ENCODE measurements at regions not wholly inside any gene's neighbourhood (a gene's known extent, or its start where the extent isn't known, plus 50 kb on each side); places are given as distances from the start of the nearest gene placed in this dataset.

DNA sequence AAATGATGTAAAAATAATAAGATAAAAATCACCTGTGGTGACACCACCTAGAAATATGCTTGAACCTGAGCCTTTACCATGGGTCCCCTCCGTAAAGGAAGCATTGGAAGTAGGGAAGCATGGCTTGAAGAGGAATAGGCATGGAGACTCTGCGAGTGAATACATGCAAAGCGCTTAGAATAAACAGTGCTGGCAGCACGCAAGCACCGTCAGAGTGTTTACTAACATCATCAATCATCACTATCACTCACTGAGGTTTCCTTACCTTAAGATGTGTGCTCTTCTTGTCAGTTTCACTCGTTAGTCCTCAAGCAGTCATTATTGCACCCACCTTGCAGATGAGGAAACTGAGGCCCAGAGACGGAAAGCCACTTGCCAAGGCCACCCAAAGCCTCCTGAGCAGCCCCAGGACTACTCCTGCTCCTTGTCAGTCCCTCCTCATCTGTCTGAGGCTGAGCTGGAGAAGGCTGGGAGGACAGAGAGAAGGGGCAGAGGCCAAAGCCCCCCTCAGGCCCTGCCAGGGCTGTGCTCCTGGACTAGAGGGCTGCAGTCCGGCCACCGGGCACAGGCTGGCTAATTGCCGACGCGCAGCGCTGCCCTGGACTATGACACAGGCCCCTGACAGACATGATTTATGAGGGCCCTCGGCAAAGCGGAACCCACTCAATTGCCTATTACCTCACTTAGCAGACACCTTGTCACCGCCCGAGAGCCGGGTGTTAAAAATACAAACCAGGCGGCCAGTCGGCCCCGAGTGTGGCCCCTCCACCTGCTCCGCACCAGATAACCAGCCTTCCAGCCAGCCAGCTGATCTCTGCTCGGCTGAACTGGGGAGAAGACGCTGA, 168.9 kb downstream of the MN1 start:
- Histone ChIP-seq H3K9me3 (ENCODE audit: control insufficient read depth, low read length) (no peaks in the 10 kb centered on the region), H3K27ac (ENCODE audit: low read depth, low read length, severe bottlenecking) (peak overlapping the region; percentile 5), H3K4me1 (ENCODE audit: control insufficient read depth, insufficient read depth, low read length, poor library complexity, severe bottlenecking) (no peaks in the 10 kb centered on the region), H3K36me3 (ENCODE audit: control insufficient read depth, insufficient read depth, low read length) (no peaks in the 10 kb centered on the region), H3K4me3 (ENCODE audit: extremely low read depth, insufficient read depth, low read length, poor library complexity, severe bottlenecking) (no peak overlapping the region)
- WGBS, 2 experiments (ENCODE audit: insufficient coverage in 2 of 2): 85 to 86% methylated on average over 22 to 24 of the region's 24 CpGs

DNA sequence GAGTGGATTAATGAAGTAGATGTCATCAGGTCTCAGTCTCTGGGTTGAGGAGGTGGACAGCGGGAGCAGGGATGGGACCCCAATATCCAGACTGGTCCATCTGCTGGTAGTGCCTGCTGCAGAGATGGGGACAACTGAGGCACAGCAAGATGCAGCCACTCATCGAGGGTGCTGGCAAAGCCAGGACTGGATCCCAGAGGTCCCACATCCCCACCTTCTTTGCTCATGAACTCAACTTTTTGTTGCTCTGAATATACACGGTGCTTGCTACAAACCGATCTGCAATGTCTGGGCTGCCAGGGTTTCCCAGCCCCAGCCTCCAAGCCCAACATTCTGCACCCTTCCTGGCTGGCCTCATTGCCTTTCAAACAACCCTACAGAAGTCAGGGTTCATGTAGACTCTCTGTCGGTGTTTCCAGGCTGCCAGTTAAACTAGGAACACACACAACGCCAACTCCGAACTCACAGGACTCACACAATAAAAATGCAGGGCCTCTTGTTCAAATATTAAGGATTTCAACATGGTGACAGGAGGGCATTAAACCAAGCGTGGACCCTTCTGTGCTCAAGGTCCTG, 168.2 kb downstream of the MN1 start:
- WGBS, 2 experiments (ENCODE audit: insufficient coverage in 2 of 2): 78 to 95% methylated on average over 6 to 7 of the region's 8 CpGs
- Histone ChIP-seq H3K9me3 (ENCODE audit: control insufficient read depth, low read length) (no peaks in the 10 kb centered on the region), H3K4me3 (ENCODE audit: extremely low read depth, insufficient read depth, low read length, poor library complexity, severe bottlenecking) (no peak overlapping the region), H3K27ac (ENCODE audit: low read depth, low read length, severe bottlenecking) (no peak overlapping the region), H3K4me1 (ENCODE audit: control insufficient read depth, insufficient read depth, low read length, poor library complexity, severe bottlenecking) (no peaks in the 10 kb centered on the region), H3K36me3 (ENCODE audit: control insufficient read depth, insufficient read depth, low read length) (no peaks in the 10 kb centered on the region)

- H3K27ac ChIP-seq (ENCODE audit: low read depth, low read length, severe bottlenecking): no peak overlapping the region
- no peaks in the 10 kb centered on the region for H3K4me1 ChIP-seq (ENCODE audit: control insufficient read depth, insufficient read depth, low read length, poor library complexity, severe bottlenecking)
- 88 to 93% methylated on average over 17 of the region's 17 CpGs for WGBS, 2 experiments (ENCODE audit: insufficient coverage in 2 of 2)
- no peaks in the 10 kb centered on the region for H3K9me3 ChIP-seq (ENCODE audit: control insufficient read depth, low read length)
- H3K36me3 ChIP-seq (ENCODE audit: control insufficient read depth, insufficient read depth, low read length): no peaks in the 10 kb centered on the region
- no peak overlapping the region for H3K4me3 ChIP-seq (ENCODE audit: extremely low read depth, insufficient read depth, low read length, poor library complexity, severe bottlenecking)
Observed at GRCh38 chr22:27634043-27634740, 167.4 kb downstream of the MN1 start.

- no CpG with 5 or more reads among the region's 2 CpGs for WGBS, 2 experiments (ENCODE audit: insufficient coverage in 2 of 2)
- H3K36me3 ChIP-seq (ENCODE audit: control insufficient read depth, insufficient read depth, low read length): no peaks in the 10 kb centered on the region
- no peaks in the 10 kb centered on the region for H3K9me3 ChIP-seq (ENCODE audit: control insufficient read depth, low read length)
- no peak overlapping the region for H3K4me3 ChIP-seq (ENCODE audit: extremely low read depth, insufficient read depth, low read length, poor library complexity, severe bottlenecking)
- H3K4me1 ChIP-seq (ENCODE audit: control insufficient read depth, insufficient read depth, low read length, poor library complexity, severe bottlenecking): no peaks in the 10 kb centered on the region
- no peak overlapping the region for H3K27ac ChIP-seq (ENCODE audit: low read depth, low read length, severe bottlenecking)
Observed at GRCh38 chr22:27635435-27635834, 166.1 kb downstream of the MN1 start.

DNA sequence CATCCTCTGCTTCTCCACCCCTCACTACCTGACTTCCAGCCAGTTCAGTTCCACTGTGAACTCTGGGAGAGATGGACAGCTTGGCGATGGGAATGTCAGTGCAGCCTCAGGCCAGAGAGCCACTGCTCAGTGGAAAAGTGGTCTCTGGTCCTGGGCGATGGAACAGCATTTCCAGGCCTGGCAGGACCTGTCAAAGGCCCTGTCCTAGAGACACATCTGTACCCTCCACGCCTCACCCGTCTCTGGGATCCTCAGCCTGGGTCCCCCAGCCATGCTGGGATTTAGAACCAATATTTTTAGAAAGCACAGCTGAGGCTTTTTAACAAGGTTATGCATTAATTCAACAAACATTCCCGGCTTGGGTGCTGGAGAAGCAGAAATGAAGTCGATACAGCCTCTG, 165.7 kb downstream of the MN1 start:
- Histone ChIP-seq H3K27ac (ENCODE audit: low read depth, low read length, severe bottlenecking) (no peak overlapping the region), H3K9me3 (ENCODE audit: control insufficient read depth, low read length) (no peaks in the 10 kb centered on the region), H3K4me1 (ENCODE audit: control insufficient read depth, insufficient read depth, low read length, poor library complexity, severe bottlenecking) (no peaks in the 10 kb centered on the region), H3K4me3 (ENCODE audit: extremely low read depth, insufficient read depth, low read length, poor library complexity, severe bottlenecking) (no peak overlapping the region), H3K36me3 (ENCODE audit: control insufficient read depth, insufficient read depth, low read length) (no peaks in the 10 kb centered on the region)
- 88 to 91% methylated on average over 6 of the region's 6 CpGs for WGBS, 2 experiments (ENCODE audit: insufficient coverage in 2 of 2)

- 75 to 79% methylated on average over 8 to 10 of the region's 10 CpGs for WGBS, 2 experiments (ENCODE audit: insufficient coverage in 2 of 2)
- no peaks in the 10 kb centered on the region for H3K4me1 ChIP-seq (ENCODE audit: control insufficient read depth, insufficient read depth, low read length, poor library complexity, severe bottlenecking)
Observed at GRCh38 chr22:27636716-27637508, 164.6 kb downstream of the MN1 start.

GRCh38 chr22:27637604-27638003, 164.0 kb downstream of the MN1 start:
- Histone ChIP-seq H3K4me1 (ENCODE audit: control insufficient read depth, insufficient read depth, low read length, poor library complexity, severe bottlenecking) (no peaks in the 10 kb centered on the region), H3K9me3 (ENCODE audit: control insufficient read depth, low read length) (no peaks in the 10 kb centered on the region), H3K27ac (ENCODE audit: low read depth, low read length, severe bottlenecking) (no peak overlapping the region), H3K36me3 (ENCODE audit: control insufficient read depth, insufficient read depth, low read length) (no peaks in the 10 kb centered on the region), H3K4me3 (ENCODE audit: extremely low read depth, insufficient read depth, low read length, poor library complexity, severe bottlenecking) (no peak overlapping the region)
- WGBS, 2 experiments (ENCODE audit: insufficient coverage in 2 of 2): 80 to 92% methylated on average over 2 to 3 of the region's 3 CpGs

More at GRCh38 chr22:27636716-27637508, 164.6 kb downstream of the MN1 start:
- no peak overlapping the region for H3K27ac ChIP-seq (ENCODE audit: low read depth, low read length, severe bottlenecking)
- no peak overlapping the region for H3K4me3 ChIP-seq (ENCODE audit: extremely low read depth, insufficient read depth, low read length, poor library complexity, severe bottlenecking)
- no peaks in the 10 kb centered on the region for H3K9me3 ChIP-seq (ENCODE audit: control insufficient read depth, low read length)
- no peaks in the 10 kb centered on the region for H3K36me3 ChIP-seq (ENCODE audit: control insufficient read depth, insufficient read depth, low read length)

DNA sequence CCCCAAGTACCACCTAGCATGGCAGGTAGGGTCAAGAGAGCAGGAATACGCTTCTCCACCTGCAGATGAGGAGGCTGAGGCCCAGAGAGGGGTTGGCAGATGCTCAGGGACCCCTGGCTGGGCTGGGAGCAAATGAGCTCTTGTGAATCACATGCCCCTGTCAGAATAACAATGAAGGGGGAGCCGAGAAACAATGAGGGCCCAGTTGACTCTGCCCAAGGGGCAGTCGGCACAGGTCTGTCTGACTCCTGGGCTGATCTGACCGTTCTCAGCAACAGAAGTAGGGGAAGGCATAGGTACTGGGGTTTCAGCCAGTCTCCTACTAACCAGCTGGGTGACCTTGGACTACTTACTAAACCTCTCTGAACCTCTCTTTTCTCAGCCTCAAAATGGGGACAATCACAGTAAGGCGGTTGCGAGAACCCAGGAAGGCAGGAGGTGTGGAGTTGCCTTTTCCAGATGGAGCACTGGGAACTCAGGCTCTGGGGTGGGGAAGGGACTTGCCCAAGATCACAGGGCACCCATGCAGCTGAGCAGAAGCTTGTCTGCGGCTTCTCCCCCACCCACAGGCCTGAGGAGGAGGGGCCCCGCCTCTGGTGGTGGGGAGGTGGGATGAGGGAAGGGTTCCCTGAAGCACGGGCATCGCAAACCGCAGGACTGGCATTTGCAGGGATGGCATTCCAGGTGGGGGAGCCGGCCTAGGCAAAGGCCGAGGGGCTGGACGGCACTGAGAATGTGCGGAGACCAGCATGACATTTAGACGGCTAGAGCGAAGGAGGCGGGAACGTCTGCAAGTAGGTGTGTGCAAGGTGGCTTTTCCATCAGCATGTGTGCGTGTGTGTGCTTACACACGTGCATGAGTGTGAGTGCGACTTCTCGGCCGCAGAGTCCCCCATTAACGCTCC, 163.0 kb downstream of the MN1 start:
- H3K4me3 ChIP-seq (ENCODE audit: extremely low read depth, insufficient read depth, low read length, poor library complexity, severe bottlenecking): no peak overlapping the region
- 83 to 84% methylated on average over 19 to 21 of the region's 25 CpGs for WGBS, 2 experiments (ENCODE audit: insufficient coverage in 2 of 2)
- H3K9me3 ChIP-seq (ENCODE audit: control insufficient read depth, low read length): no peaks in the 10 kb centered on the region
- H3K4me1 ChIP-seq (ENCODE audit: control insufficient read depth, insufficient read depth, low read length, poor library complexity, severe bottlenecking): no peaks in the 10 kb centered on the region
- no peak overlapping the region for H3K27ac ChIP-seq (ENCODE audit: low read depth, low read length, severe bottlenecking)
- H3K36me3 ChIP-seq (ENCODE audit: control insufficient read depth, insufficient read depth, low read length): no peaks in the 10 kb centered on the region

- Histone ChIP-seq H3K36me3 (ENCODE audit: control insufficient read depth, insufficient read depth, low read length) (no peaks in the 10 kb centered on the region), H3K4me1 (ENCODE audit: control insufficient read depth, insufficient read depth, low read length, poor library complexity, severe bottlenecking) (no peaks in the 10 kb centered on the region), H3K9me3 (ENCODE audit: control insufficient read depth, low read length) (no peaks in the 10 kb centered on the region), H3K4me3 (ENCODE audit: extremely low read depth, insufficient read depth, low read length, poor library complexity, severe bottlenecking) (no peak overlapping the region), H3K27ac (ENCODE audit: low read depth, low read length, severe bottlenecking) (no peak overlapping the region)
- 76 to 87% methylated on average over 17 to 18 of the region's 19 CpGs for WGBS, 2 experiments (ENCODE audit: insufficient coverage in 2 of 2)
Observed at GRCh38 chr22:27639248-27640086, 162.1 kb downstream of the MN1 start.
